Activated naive CD8-positive, alpha-beta T cell (primary cell): ENCODE measurements at regions not wholly inside any gene's neighbourhood (a gene's known extent, or its start where the extent isn't known, plus 50 kb on each side); places are given as distances from the start of the nearest gene placed in this dataset.
"Not testable (repeated sequence)": the region's sequence is repeated elsewhere in the genome, so short reads cannot be mapped to it uniquely, and the experiment has no call there.

Source experiments
- H3K27ac Mint-ChIP-seq: one replicate; pipeline ENCODE4 v1.8.0; 2021; ENCODE audit warnings: mixed read lengths
- H3K27me3 Mint-ChIP-seq: one replicate; pipeline ENCODE4 v1.8.0; 2021; ENCODE audit warnings: mixed read lengths
- H3K36me3 Mint-ChIP-seq: one replicate; pipeline ENCODE4 v1.8.0; 2021; ENCODE audit warnings: mixed read lengths
- H3K4me1 Mint-ChIP-seq: one replicate; pipeline ENCODE4 v1.8.0; 2021; ENCODE audit warnings: low read depth, mixed read lengths
- H3K4me3 Mint-ChIP-seq: one replicate; pipeline ENCODE4 v1.8.0; 2021; ENCODE audit warnings: mild to moderate bottlenecking, mixed read lengths
- H3K9me3 Mint-ChIP-seq: one replicate; pipeline ENCODE4 v1.8.0; 2021; ENCODE audit warnings: low read depth, mixed read lengths

- Mint-ChIP-seq H3K9me3 (no peaks in the 10 kb centered on the region), H3K27me3 (peaks cover 43% of the 10 kb centered on the region), H3K4me1 (peaks cover 22% of the 10 kb centered on the region), H3K27ac (no peak overlapping the region), H3K36me3 (no peaks in the 10 kb centered on the region), H3K4me3 (no peak overlapping the region)
These were observed 75.1 kb upstream of the EN2 start for GRCh38 chr7:155382802-155383171.

- Mint-ChIP-seq H3K9me3 (no peaks in the 10 kb centered on the region), H3K36me3 (no peaks in the 10 kb centered on the region), H3K4me1 (peaks cover 16% of the 10 kb centered on the region), H3K27me3 (peaks cover 39% of the 10 kb centered on the region), H3K4me3 (no peak overlapping the region), H3K27ac (no peak overlapping the region)
These were observed 74.0 kb upstream of the EN2 start for GRCh38 chr7:155383756-155384491.

DNA sequence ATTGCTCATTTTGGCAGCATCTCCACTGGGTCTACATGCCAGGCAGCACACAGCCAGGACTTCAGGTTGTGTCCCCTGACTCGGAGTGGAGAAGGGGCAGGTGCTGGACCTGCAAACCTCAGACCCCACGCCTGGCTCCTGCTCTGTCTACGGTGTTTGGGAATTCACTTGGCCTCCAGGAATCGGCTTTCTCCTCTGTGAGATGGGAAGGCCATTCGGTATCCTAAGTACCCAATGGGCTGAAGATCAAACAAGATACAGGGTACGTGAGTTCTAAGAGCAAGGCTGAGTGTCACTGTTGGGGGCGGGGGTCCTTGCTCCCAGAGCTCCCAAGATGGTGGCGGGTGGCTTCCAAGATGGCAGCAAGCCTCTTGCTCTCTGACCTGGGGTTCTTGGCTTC, 73.2 kb upstream of the EN2 start:
- Mint-ChIP-seq H3K9me3 (no peaks in the 10 kb centered on the region), H3K36me3 (no peaks in the 10 kb centered on the region), H3K4me1 (peaks cover 16% of the 10 kb centered on the region), H3K4me3 (no peak overlapping the region), H3K27me3 (peaks cover 35% of the 10 kb centered on the region), H3K27ac (no peak overlapping the region)

DNA sequence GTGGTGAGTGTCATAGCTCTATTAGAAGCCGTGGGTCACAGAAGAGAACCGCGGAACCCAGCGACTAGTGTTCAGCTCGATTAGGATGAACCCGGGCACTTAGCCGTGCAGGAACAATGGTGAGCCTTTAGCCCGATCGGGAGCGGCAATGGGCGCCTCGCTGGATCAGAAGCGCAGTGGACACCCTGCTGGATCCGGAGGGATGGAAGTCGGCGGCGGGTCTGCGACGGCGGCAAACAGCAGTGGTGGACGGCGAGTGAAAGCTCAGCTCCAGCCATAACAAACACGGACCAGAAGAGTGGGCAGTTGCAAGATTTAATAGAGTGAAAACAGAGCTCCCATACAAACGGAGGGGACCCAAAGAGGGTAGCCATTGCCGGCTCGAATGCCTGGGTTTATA, 72.7 kb upstream of the EN2 start:
- H3K9me3 Mint-ChIP-seq, H3K4me3 Mint-ChIP-seq, H3K36me3 Mint-ChIP-seq, H3K27ac Mint-ChIP-seq: not testable (repeated sequence)
- H3K27me3 Mint-ChIP-seq: peaks cover 31% of the 10 kb centered on the region
- peaks cover 13% of the 10 kb centered on the region for H3K4me1 Mint-ChIP-seq

DNA sequence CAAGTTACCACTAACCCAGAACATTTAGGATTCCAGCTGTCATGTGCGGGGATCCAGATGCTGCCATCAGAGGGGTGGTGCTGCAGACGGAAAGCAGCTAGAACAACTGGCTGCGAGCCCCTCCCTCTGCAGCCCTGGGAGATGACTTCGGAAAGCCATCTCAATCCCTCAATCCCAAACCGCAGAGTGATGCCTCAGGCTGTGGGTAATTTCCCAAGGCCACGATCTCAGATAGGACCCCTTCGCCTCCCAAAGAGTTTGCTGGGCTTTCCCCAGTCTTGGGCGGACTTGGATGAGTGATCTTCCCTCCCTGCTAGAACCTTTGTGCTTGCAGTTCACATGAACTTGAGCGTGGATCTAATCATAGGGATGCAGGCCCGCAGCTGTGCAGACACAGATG, 71.3 kb upstream of the EN2 start:
- Mint-ChIP-seq H3K36me3 (no peaks in the 10 kb centered on the region), H3K9me3 (no peaks in the 10 kb centered on the region), H3K27me3 (peaks cover 22% of the 10 kb centered on the region), H3K27ac (no peak overlapping the region), H3K4me1 (peaks cover 4% of the 10 kb centered on the region), H3K4me3 (no peak overlapping the region)

DNA sequence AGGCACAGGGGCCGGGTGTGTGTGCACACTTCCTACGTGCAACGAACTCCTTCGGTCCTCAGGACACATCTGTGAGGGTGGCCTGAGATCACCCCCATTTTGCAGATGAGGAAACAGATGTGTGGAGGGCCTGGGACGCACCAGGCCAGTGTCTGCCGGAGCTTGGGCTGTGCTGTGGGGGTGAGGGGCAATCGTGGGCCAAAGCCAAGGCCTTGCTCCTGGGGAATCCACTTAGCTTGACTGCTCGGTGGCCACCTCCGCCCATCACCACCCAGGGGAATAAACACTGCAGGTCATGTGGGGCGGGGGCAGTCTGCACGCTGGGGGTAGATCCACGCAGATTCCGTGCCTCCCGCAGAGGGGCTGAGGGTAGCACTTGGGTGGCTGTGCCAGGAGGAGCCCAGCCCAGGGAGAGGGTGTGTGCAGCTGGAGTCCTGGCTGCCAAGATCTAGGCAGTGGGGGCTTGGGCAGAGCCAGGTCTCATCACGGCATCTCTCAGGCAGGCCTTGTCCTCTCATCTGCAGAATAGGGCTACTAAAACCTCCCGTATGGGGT, 70.8 kb upstream of the EN2 start:
- H3K27ac Mint-ChIP-seq: no peak overlapping the region
- H3K36me3 Mint-ChIP-seq: no peaks in the 10 kb centered on the region
- H3K27me3 Mint-ChIP-seq: peaks cover 19% of the 10 kb centered on the region
- H3K4me3 Mint-ChIP-seq: no peak overlapping the region
- no peaks in the 10 kb centered on the region for H3K4me1 Mint-ChIP-seq
- no peaks in the 10 kb centered on the region for H3K9me3 Mint-ChIP-seq

DNA sequence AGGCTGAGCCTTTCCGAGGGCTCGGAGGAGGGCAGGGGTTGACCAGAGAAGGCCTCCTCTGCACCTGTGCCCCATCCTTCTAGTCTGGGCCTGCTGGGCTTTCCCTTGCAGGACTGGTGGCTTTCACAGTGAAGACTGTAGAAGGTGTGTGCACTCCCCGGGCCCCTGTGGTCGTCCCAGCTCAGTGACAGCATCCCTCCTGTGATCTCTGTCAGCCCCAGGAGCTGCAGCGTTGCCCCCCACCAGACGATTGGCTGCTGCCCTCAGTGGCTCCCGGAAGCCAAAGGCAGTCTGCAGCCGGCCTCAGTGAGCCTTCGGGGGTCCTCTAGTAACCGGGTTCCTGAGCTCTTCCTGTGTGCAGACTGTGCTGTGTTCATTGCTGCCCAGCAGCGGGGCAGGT, 69.4 kb upstream of the EN2 start:
- Mint-ChIP-seq H3K36me3 (no peaks in the 10 kb centered on the region), H3K4me1 (no peaks in the 10 kb centered on the region), H3K27ac (no peak overlapping the region), H3K4me3 (no peak overlapping the region), H3K9me3 (no peaks in the 10 kb centered on the region), H3K27me3 (peaks cover 15% of the 10 kb centered on the region)

- peaks cover 5% of the 10 kb centered on the region for H3K27me3 Mint-ChIP-seq
These were observed 66.5 kb upstream of the EN2 start for GRCh38 chr7:155391414-155391813.

GRCh38 chr7:155392726-155393570, 65.0 kb upstream of the EN2 start:
- peaks cover 5% of the 10 kb centered on the region for H3K27me3 Mint-ChIP-seq

More at GRCh38 chr7:155391414-155391813, 66.5 kb upstream of the EN2 start:
- Mint-ChIP-seq H3K4me1 (no peaks in the 10 kb centered on the region), H3K9me3 (no peaks in the 10 kb centered on the region), H3K4me3 (no peak overlapping the region), H3K27ac (no peak overlapping the region), H3K36me3 (no peaks in the 10 kb centered on the region)

GRCh38 chr7:155394413-155394812, 63.5 kb upstream of the EN2 start:
- no peaks in the 10 kb centered on the region for H3K9me3 Mint-ChIP-seq
- no peak overlapping the region for H3K27ac Mint-ChIP-seq
- no peaks in the 10 kb centered on the region for H3K36me3 Mint-ChIP-seq
- H3K27me3 Mint-ChIP-seq: peaks cover 6% of the 10 kb centered on the region
- no peaks in the 10 kb centered on the region for H3K4me1 Mint-ChIP-seq
- H3K4me3 Mint-ChIP-seq: no peak overlapping the region

More at GRCh38 chr7:155392726-155393570, 65.0 kb upstream of the EN2 start:
- Mint-ChIP-seq H3K36me3 (no peaks in the 10 kb centered on the region), H3K4me3 (no peak overlapping the region), H3K4me1 (no peaks in the 10 kb centered on the region), H3K9me3 (no peaks in the 10 kb centered on the region), H3K27ac (no peak overlapping the region)

DNA sequence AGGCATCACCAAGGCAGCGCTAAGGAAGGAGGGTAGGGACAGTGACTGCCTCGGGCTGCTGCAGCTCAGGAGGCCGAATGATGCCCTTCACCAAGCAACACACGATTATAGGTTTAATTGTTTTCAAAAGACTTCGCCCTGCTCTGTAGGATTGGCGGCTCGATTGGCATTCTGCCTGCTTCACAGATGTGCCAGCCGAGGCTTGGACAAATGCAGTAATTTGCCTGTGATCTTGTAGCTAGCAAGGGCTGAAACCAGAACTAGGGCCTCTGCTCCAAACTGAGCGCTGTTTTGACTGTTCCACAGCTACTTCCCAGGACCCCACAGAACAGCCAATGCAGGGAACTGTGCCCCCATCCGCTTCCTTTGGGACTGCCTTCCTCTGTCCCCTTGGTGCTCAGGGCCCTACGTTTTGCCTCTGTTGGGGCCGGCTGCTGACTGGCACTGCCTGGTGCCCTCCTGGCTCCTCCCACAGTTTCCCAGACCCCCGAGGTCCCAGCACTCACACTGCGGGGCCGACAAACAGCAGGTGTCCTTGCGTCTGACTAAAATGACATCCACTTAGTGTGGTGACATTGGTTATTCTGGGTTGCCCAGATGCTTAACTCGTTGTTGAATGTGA, 62.6 kb upstream of the EN2 start:
- Mint-ChIP-seq H3K4me3 (no peak overlapping the region), H3K27ac (no peak overlapping the region), H3K27me3 (peaks cover 4% of the 10 kb centered on the region), H3K36me3 (no peaks in the 10 kb centered on the region), H3K9me3 (no peaks in the 10 kb centered on the region), H3K4me1 (no peaks in the 10 kb centered on the region)

DNA sequence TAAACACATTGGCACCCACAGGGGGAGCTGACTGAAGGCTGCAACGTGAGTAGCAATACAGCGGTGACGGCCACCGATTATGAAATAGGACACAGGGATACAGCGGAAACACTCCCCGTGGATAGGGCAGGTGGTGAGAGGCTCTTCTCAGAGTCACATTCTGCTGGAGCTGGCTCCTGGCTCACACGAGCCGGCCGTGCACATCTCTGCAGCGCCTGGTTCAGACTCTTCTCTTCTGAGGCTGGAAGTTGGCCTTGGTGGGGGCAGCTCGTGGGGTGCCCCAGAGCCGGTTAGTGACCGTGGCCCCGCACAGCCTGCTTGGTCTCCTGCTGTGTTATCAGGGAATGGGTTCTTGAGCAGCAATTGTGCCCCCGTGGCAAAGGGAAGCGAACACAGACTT, 61.3 kb upstream of the EN2 start:
- Mint-ChIP-seq H3K9me3 (no peaks in the 10 kb centered on the region), H3K36me3 (no peaks in the 10 kb centered on the region), H3K4me1 (no peaks in the 10 kb centered on the region), H3K4me3 (no peak overlapping the region), H3K27ac (no peak overlapping the region), H3K27me3 (peaks cover 6% of the 10 kb centered on the region)

GRCh38 chr7:155397758-155398714, 59.9 kb upstream of the EN2 start:
- not testable (repeated sequence) for H3K4me3 Mint-ChIP-seq

GRCh38 chr7:155398944-155399343, 59.0 kb upstream of the EN2 start:
- Mint-ChIP-seq H3K36me3 (no peaks in the 10 kb centered on the region), H3K4me1 (no peaks in the 10 kb centered on the region), H3K27me3 (peaks cover 12% of the 10 kb centered on the region), H3K27ac (no peak overlapping the region), H3K4me3 (no peak overlapping the region), H3K9me3 (no peaks in the 10 kb centered on the region)

More at GRCh38 chr7:155397758-155398714, 59.9 kb upstream of the EN2 start:
- H3K36me3 Mint-ChIP-seq, H3K4me1 Mint-ChIP-seq, H3K9me3 Mint-ChIP-seq, H3K27ac Mint-ChIP-seq: not testable (repeated sequence)
- H3K27me3 Mint-ChIP-seq: peaks cover 12% of the 10 kb centered on the region
